PC-3 (cell line): ENCODE measurements at regions not wholly inside any gene's neighbourhood (a gene's known extent, or its start where the extent isn't known, plus 50 kb on each side); places are given as distances from the start of the nearest gene placed in this dataset.

Experiments used
- ATAC-seq: fragments of 200-7000 bp; cut with Tn5 transposase; 2 replicates; pipeline ENCODE4 v1.9.1; 2020; ENCODE audit warnings: mild to moderate bottlenecking, moderate library complexity
- BruUV-seq: library from RNA; stranded (reverse); fragments of 400-500 nt; replicated peaks from 2 replicates; lab custom pipeline; 2021; lab: Mats Ljungman, UMichigan
- CTCF ChIA-PET: fragments of 300-600 bp; sonication (Branson Sonifier 250); formaldehyde crosslinking; loops from one replicate; lab custom pipeline; 2022; ENCODE audit warnings: antibody characterized with exemption; lab: Charles Lee
- POLR2A ChIA-PET: fragments of 300-600 bp; sonication (Branson Sonifier 250); formaldehyde crosslinking; loops from one replicate; lab custom pipeline; 2022; ENCODE audit warnings: antibody characterized with exemption; ENCODE audit not compliant: unreplicated experiment; lab: Charles Lee
- DNase-seq: peaks from one replicate; pipeline ENCODE4 v3.0.0-alpha.2; 2015
- H2AFZ ChIP-seq: fragments of 300-600 bp; sonication (generic); 2 replicates; pipeline ENCODE4 v1.6.0; 2016; ENCODE audit warnings: antibody characterized with exemption, low read length
- H3F3A ChIP-seq: fragments of 300-600 bp; sonication (generic); one replicate; pipeline ENCODE4 v1.6.0; 2017; ENCODE audit warnings: antibody characterized with exemption, low read length, control low read depth, mild to moderate bottlenecking; ENCODE audit not compliant: unreplicated experiment
- H3K27ac ChIP-seq: fragments of 300-600 bp; sonication (generic); 2 replicates; pipeline ENCODE4 v1.5.1; 2016; ENCODE audit warnings: mild to moderate bottlenecking, low read length
- H3K27me3 ChIP-seq: fragments of 300-600 bp; sonication (generic); 2 replicates; pipeline ENCODE4 v1.6.1; 2016; ENCODE audit warnings: low read length, mixed read lengths
- H3K36me3 ChIP-seq: fragments of 300-600 bp; sonication (generic); 2 replicates; pipeline ENCODE4 v1.6.1; 2016; ENCODE audit warnings: low read depth, mixed run types, low read length, mixed read lengths
- H3K4me1 ChIP-seq: fragments of 300-600 bp; sonication (generic); 2 replicates; pipeline ENCODE4 v1.5.1; 2016; ENCODE audit warnings: low read length; ENCODE audit not compliant: insufficient read depth
- H3K4me2 ChIP-seq: fragments of 300-600 bp; sonication (generic); 2 replicates; pipeline ENCODE4 v1.6.0; 2016; ENCODE audit warnings: low read length
- H3K4me3 ChIP-seq: fragments of 300-600 bp; sonication (generic); 2 replicates; pipeline ENCODE4 v1.5.1; 2016; ENCODE audit warnings: mild to moderate bottlenecking, low read length, mixed read lengths
- H3K79me2 ChIP-seq: fragments of 300-600 bp; sonication (generic); 2 replicates; pipeline ENCODE4 v1.6.1; 2017; ENCODE audit warnings: low read length, mixed read lengths
- H3K9ac ChIP-seq: fragments of 300-600 bp; sonication (generic); 2 replicates; pipeline ENCODE4 v1.6.0; 2016; ENCODE audit warnings: mild to moderate bottlenecking, low read length
- H3K9me2 ChIP-seq: fragments of 300-600 bp; sonication (generic); replicated peaks from 2 replicates; pipeline ENCODE4 v1.6.1; 2016; ENCODE audit warnings: mixed run types, low read length, mixed read lengths
- H3K9me3 ChIP-seq: fragments of 300-600 bp; sonication (generic); 2 replicates; pipeline ENCODE4 v1.6.1; 2016; ENCODE audit warnings: low read length, mixed read lengths
- H4K20me1 ChIP-seq: fragments of 300-600 bp; sonication (generic); 2 replicates; pipeline ENCODE4 v1.6.1; 2016; ENCODE audit warnings: low read length, mixed read lengths
- CTCF ChIP-seq: fragments of 300-600 bp; sonication (generic); conservative IDR thresholded peaks from 2 replicates; pipeline ENCODE4 v1.5.1; 2017; ENCODE audit warnings: antibody characterized with exemption, low read depth, mild to moderate bottlenecking, low read length
- EZH2 ChIP-seq: fragments of 300-600 bp; sonication (generic); IDR thresholded peaks from one replicate; pipeline ENCODE4 v1.6.1; 2017; ENCODE audit warnings: antibody characterized with exemption, mild to moderate bottlenecking, low read length; ENCODE audit not compliant: unreplicated experiment
- EZH2phosphoT487 ChIP-seq: fragments of 300-600 bp; sonication (generic); IDR thresholded peaks from 2 replicates; pipeline ENCODE4 v1.6.1; 2018; ENCODE audit warnings: mild to moderate bottlenecking, antibody characterized with exemption, low read length, borderline replicate concordance
- intact Hi-C: fragments of 100-400 bp; cut with micrococcal nuclease; formaldehyde crosslinking; loops from 2 replicates; pipeline ENCODE4 v1.9.0; 2023

- Histone ChIP-seq H3F3A (no peaks in the 10 kb centered on the region), H3K4me2 (no peak overlapping the region), H3K27me3 (no peaks in the 10 kb centered on the region), H3K36me3 (no peaks in the 10 kb centered on the region), H3K27ac (no peak overlapping the region), H3K9me2 (no peaks in the 10 kb centered on the region), H3K9me3 (no peaks in the 10 kb centered on the region), H2AFZ (no peak overlapping the region), H3K79me2 (no peaks in the 10 kb centered on the region), H3K9ac (no peak overlapping the region), H3K4me3 (no peak overlapping the region), H3K4me1 (0 out of 2 replicates have a peak, but pooled peaks cover 4% of the 10 kb centered on the region), H4K20me1 (no peaks in the 10 kb centered on the region)
- intact Hi-C loops: no loop called here
- ChIA-PET CTCF (no interaction called here), POLR2A (interaction anchor here (0.5 kb wide), 1 partner anchor 11 kb away, joined by 3 read pairs; no protein-coding TSS in a partner anchor)
- no TSS peak for BruUV-seq
- no peak for DNase-seq
- no peak for TF ChIP-seq EZH2phosphoT487
- no peak for TF ChIP-seq CTCF
- no peak for TF ChIP-seq EZH2
- no peak for ATAC-seq
These were observed 102.9 kb upstream of the CCDC196 start for GRCh38 chr14:66383257-66383656.

GRCh38 chr14:66383771-66384170 is 102.4 kb upstream of the CCDC196 start:
- Histone ChIP-seq H2AFZ (no peak overlapping the region), H3K27me3 (no peaks in the 10 kb centered on the region), H3K9ac (no peak overlapping the region), H3K36me3 (no peaks in the 10 kb centered on the region), H3K79me2 (no peaks in the 10 kb centered on the region), H3K4me2 (no peak overlapping the region), H3K9me3 (no peaks in the 10 kb centered on the region), H4K20me1 (no peaks in the 10 kb centered on the region), H3K4me3 (no peak overlapping the region), H3F3A (no peaks in the 10 kb centered on the region), H3K27ac (no peak overlapping the region), H3K9me2 (no peaks in the 10 kb centered on the region), H3K4me1 (0 out of 2 replicates have a peak, but pooled peaks cover 2% of the 10 kb centered on the region)
- no TSS peak for BruUV-seq
- DNase-seq (no peak), ATAC-seq (no peak)
- ChIA-PET CTCF (no interaction called here), POLR2A (interaction anchor here (0.5 kb wide), 1 partner anchor 11 kb away, joined by 3 read pairs; no protein-coding TSS in a partner anchor)
- TF ChIP-seq EZH2phosphoT487 (no peak), CTCF (no peak), EZH2 (no peak)
- intact Hi-C loops: no loop called here

- ChIA-PET CTCF (no interaction called here), POLR2A (no interaction called here)
- Histone ChIP-seq H3K36me3 (no peaks in the 10 kb centered on the region), H4K20me1 (no peaks in the 10 kb centered on the region), H3K9me3 (no peaks in the 10 kb centered on the region), H2AFZ (no peak overlapping the region), H3K79me2 (no peaks in the 10 kb centered on the region), H3K4me1 (no peaks in the 10 kb centered on the region), H3K4me2 (no peak overlapping the region), H3K27ac (no peak overlapping the region), H3K4me3 (no peak overlapping the region), H3F3A (no peaks in the 10 kb centered on the region), H3K27me3 (peaks cover 5% of the 10 kb centered on the region), H3K9me2 (no peaks in the 10 kb centered on the region), H3K9ac (no peak overlapping the region)
- DNase-seq (no peak), ATAC-seq (no peak)
- no peak for TF ChIP-seq EZH2
- no peak for TF ChIP-seq CTCF
- no peak for TF ChIP-seq EZH2phosphoT487
- BruUV-seq: no TSS peak
- intact Hi-C loops: no loop called here
These were observed 97.7 kb upstream of the CCDC196 start for GRCh38 chr14:66388516-66388915.
